NT2/D1 (cell line): ENCODE measurements at regions not wholly inside any gene's neighbourhood (a gene's known extent, or its start where the extent isn't known, plus 50 kb on each side); places are given as distances from the start of the nearest gene placed in this dataset.

Source experiments
- DNase-seq: peaks from one replicate; pipeline ENCODE4 v3.0.0-alpha.2; 2011; ENCODE audit warnings: low read depth, low spot score
- H3K27me3 ChIP-seq: 2 replicates; pipeline ENCODE4 v1.6.0; 2011; ENCODE audit warnings: mild to moderate bottlenecking; ENCODE audit not compliant: insufficient read length, insufficient read depth
- H3K36me3 ChIP-seq: 2 replicates; pipeline ENCODE4 v1.6.1; 2011; ENCODE audit warnings: mild to moderate bottlenecking, low read length, mixed read lengths; ENCODE audit not compliant: insufficient read depth, insufficient read length
- H3K4me1 ChIP-seq: 2 replicates; pipeline ENCODE4 v1.5.1; 2011; ENCODE audit not compliant: insufficient read depth, insufficient read length
- H3K4me3 ChIP-seq: 2 replicates; pipeline ENCODE4 v1.5.1; 2011; ENCODE audit warnings: low read depth; ENCODE audit not compliant: insufficient read length
- H3K9ac ChIP-seq: 2 replicates; pipeline ENCODE4 v1.6.0; 2011; ENCODE audit warnings: low read depth; ENCODE audit not compliant: insufficient read length
- H3K9me3 ChIP-seq: 2 replicates; pipeline ENCODE4 v1.5.1; 2011; ENCODE audit warnings: mild to moderate bottlenecking, low read length; ENCODE audit not compliant: insufficient read depth
- SUZ12 ChIP-seq: IDR thresholded peaks from 2 replicates; pipeline ENCODE4 v1.6.1; 2011; ENCODE audit not compliant: insufficient read length, insufficient read depth; ENCODE audit errors: extremely low read depth
- YY1 ChIP-seq: IDR thresholded peaks from 2 replicates; pipeline ENCODE4 v1.6.1; 2011; ENCODE audit not compliant: insufficient read length, insufficient read depth
- ZNF274 ChIP-seq: IDR thresholded peaks from 2 replicates; pipeline ENCODE4 v1.6.1; 2011; ENCODE audit warnings: mild to moderate bottlenecking, low read depth, low read length

DNA sequence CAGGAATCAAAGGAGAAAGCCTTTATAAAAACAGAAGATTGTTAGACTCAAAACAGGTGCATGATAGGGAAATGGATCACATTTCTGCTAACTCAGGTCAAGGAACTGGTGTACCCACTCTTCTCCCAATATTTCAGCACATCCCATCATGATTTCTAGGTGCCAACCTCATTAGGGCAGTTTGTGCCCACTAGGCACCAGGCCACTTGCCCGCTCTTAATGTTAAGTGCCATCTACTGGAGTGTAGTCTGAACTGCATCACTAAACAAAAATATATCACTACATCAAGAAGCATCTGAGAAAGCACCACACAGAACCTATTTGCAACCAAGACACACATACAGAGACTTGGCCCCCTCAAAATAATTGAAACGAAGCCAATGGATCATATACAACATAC, 140.4 kb upstream of the GRID2 start:
- TF ChIP-seq YY1: no peak
- TF ChIP-seq SUZ12: no peak
- no peak for TF ChIP-seq ZNF274
- no peak overlapping the region for H3K9ac ChIP-seq
- 0 out of 2 replicates have a peak, but pooled peaks cover 7% of the 10 kb centered on the region for H3K9me3 ChIP-seq
- H3K4me1 ChIP-seq: no peaks in the 10 kb centered on the region
- no peaks in the 10 kb centered on the region for H3K27me3 ChIP-seq
- no peak overlapping the region for H3K4me3 ChIP-seq
- H3K36me3 ChIP-seq: no peaks in the 10 kb centered on the region
- DNase-seq: no peak

- no peak for DNase-seq
- TF ChIP-seq SUZ12 (no peak), YY1 (no peak), ZNF274 (no peak)
- Histone ChIP-seq H3K9ac (no peak overlapping the region), H3K36me3 (no peaks in the 10 kb centered on the region), H3K9me3 (no peaks in the 10 kb centered on the region), H3K4me3 (no peak overlapping the region), H3K4me1 (no peaks in the 10 kb centered on the region), H3K27me3 (no peaks in the 10 kb centered on the region)
Observed at GRCh38 chr4:92170340-92170739, 133.4 kb upstream of the GRID2 start.

DNA sequence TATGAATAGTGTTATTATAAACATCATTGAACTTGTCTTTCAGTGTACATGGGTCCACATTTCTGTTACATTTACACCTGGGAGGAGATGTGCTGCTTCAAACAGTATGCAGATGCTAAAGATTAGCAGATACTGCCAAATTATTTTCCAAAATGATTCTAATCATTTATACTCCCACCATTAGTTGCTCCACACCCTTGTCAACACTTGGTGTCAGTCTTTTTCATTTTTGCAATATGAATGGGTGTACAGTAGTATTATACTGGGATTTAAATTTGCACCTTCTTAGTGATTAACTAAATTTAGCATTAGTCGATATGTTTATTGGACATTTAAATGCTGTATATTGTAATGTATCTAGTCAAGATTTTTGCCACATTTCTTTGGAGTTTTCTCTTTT, 131.6 kb upstream of the GRID2 start:
- H3K9me3 ChIP-seq: no peaks in the 10 kb centered on the region
- H3K27me3 ChIP-seq: no peaks in the 10 kb centered on the region
- TF ChIP-seq ZNF274: no peak
- TF ChIP-seq YY1: no peak
- no peak for TF ChIP-seq SUZ12
- DNase-seq: no peak
- no peak overlapping the region for H3K4me3 ChIP-seq
- no peak overlapping the region for H3K9ac ChIP-seq
- no peaks in the 10 kb centered on the region for H3K4me1 ChIP-seq
- no peaks in the 10 kb centered on the region for H3K36me3 ChIP-seq

GRCh38 chr4:92175250-92175649, 128.5 kb upstream of the GRID2 start:
- Histone ChIP-seq H3K4me1 (no peaks in the 10 kb centered on the region), H3K9ac (no peak overlapping the region), H3K9me3 (no peaks in the 10 kb centered on the region), H3K4me3 (no peak overlapping the region), H3K36me3 (no peaks in the 10 kb centered on the region), H3K27me3 (no peaks in the 10 kb centered on the region)
- no peak for DNase-seq
- TF ChIP-seq ZNF274: no peak
- no peak for TF ChIP-seq SUZ12
- no peak for TF ChIP-seq YY1

DNA sequence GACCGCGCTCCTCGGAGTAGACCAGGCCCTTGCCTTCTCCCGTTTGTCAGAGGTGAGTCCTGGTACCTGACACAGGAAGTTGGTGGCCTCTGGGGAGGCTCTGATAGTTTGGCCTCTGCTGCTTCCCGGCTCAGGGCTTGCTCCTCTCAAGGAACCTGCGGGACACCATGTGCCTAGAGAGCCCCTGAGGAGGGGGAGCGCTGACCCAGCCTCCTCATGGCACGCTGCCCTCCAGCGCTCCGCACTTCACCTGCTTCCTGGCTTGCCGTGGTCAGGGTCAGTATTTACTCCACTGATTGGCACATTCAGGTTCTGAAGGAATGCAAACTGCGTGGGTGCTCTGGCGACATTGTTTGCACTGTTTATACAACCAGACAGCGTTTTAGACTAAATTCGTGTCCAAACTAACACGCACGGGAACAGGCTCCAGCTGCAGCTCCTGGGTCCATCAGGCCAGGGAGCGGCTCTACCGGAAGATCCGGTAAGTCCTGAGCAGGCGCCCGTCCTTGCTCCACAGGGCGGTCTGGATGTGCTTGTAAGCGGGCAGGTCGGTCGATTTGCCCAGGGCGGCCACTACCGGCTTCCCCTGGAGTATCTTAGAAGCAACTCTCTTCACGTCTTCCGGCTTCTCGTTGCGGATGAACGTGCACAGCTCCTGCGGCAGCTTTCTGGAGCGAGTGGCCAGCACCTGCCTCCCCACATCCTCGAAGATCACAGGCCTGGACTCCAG, 121.6 kb upstream of the GRID2 start:
- DNase-seq: no peak
- no peaks in the 10 kb centered on the region for H3K36me3 ChIP-seq

GRCh38 chr4:92182736-92183407, 120.9 kb upstream of the GRID2 start:
- DNase-seq: no peak
- TF ChIP-seq YY1 (no peak), SUZ12 (no peak), ZNF274 (no peak)
- Histone ChIP-seq H3K9me3 (no peaks in the 10 kb centered on the region), H3K36me3 (no peaks in the 10 kb centered on the region), H3K27me3 (no peaks in the 10 kb centered on the region), H3K9ac (no peak overlapping the region), H3K4me1 (no peaks in the 10 kb centered on the region), H3K4me3 (no peak overlapping the region)

More for the DNA sequence above, 121.6 kb upstream of the GRID2 start:
- no peaks in the 10 kb centered on the region for H3K4me1 ChIP-seq
- H3K4me3 ChIP-seq: no peak overlapping the region
- no peaks in the 10 kb centered on the region for H3K9me3 ChIP-seq
- H3K9ac ChIP-seq: no peak overlapping the region
- no peaks in the 10 kb centered on the region for H3K27me3 ChIP-seq
- no peak for TF ChIP-seq ZNF274
- no peak for TF ChIP-seq YY1
- no peak for TF ChIP-seq SUZ12

GRCh38 chr4:92183825-92184224, 119.9 kb upstream of the GRID2 start:
- DNase-seq: no peak
- Histone ChIP-seq H3K4me3 (no peak overlapping the region), H3K4me1 (no peaks in the 10 kb centered on the region), H3K9ac (no peak overlapping the region), H3K27me3 (no peaks in the 10 kb centered on the region), H3K36me3 (no peaks in the 10 kb centered on the region), H3K9me3 (no peaks in the 10 kb centered on the region)
- TF ChIP-seq ZNF274 (no peak), YY1 (no peak), SUZ12 (no peak)
